ENCODE measurements at regions not wholly inside any gene's neighbourhood (a gene's known extent, or its start where the extent isn't known, plus 50 kb on each side); places are given as distances from the start of the nearest gene placed in this dataset.
"Not testable (repeated sequence)": the region's sequence is repeated elsewhere in the genome, so short reads cannot be mapped to it uniquely, and the experiment has no call there.

DNA sequence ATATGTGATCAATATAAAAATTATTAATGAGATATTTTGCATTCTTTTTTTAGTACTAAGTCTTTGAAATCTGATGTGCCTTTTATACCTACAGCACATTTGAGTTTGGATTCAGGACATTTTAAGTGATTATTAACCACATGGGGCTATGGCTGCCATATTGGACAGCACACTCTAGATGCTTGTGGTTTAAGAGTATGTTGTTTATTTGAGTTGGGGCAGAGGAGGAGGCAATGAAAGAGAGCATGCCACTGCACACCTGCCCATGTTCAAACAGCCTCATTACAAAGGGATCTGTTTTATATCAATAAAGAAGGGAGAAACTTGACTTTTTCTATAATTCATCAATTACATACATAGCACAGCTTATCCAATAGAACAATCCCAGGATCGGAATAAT is 99.4 kb upstream of the EDEM3 start:
- Mint-ChIP-seq H3K4me1 (peaks cover 4% of the 10 kb centered on the region), H3K36me3 (ENCODE audit: low read depth) (no peaks in the 10 kb centered on the region), H3K27ac (no peak overlapping the region), H3K4me3 (no peak overlapping the region), H3K27me3 (peaks cover 3% of the 10 kb centered on the region), H3K9me3 (no peaks in the 10 kb centered on the region)
- ATAC-seq = no peak
- no peak for DNase-seq

- no peak overlapping the region for H3K4me3 Mint-ChIP-seq
- no peaks in the 10 kb centered on the region for H3K36me3 Mint-ChIP-seq (ENCODE audit: low read depth)
- ATAC-seq = no peak
- H3K27me3 Mint-ChIP-seq = peaks cover 3% of the 10 kb centered on the region
- DNase-seq = no peak
- H3K27ac Mint-ChIP-seq = no peak overlapping the region
- peaks cover 4% of the 10 kb centered on the region for H3K4me1 Mint-ChIP-seq
- no peaks in the 10 kb centered on the region for H3K9me3 Mint-ChIP-seq
These were observed 97.4 kb upstream of the EDEM3 start for GRCh38 chr1:184851822-184852746.

DNA sequence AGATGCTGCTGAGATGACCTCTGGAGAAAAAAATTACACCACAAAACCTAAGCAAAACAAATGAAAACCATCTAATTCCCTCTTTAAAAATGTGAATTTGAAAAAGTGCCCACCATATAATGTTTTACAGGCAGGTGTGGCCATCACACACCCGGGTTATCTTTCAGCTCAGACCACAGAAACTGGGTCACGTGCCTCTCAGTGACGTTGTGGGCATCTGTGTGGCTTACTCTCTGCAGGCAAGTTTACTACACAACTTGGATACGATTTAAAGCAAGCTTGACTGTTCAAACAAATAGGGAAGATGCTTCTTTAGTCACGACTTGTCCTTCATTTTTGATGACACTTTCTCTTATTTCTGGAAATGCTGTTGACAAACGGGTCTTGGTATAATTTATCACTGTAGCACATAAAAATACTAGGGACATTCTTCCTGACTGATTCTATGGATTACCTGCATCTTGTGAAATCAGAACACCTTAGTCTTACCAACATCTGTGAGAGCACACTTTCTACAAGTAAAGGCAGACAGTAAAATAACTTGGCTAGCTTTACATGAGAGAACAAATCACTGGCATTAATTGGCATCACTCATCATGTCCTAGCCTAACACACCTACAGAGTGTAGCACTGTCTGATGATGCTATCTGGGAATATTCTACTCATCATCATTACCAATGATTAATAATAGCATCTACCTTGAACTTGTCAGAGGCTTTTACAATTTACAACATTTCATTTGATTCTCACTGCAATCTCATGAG is 89.3 kb upstream of the EDEM3 start:
- Mint-ChIP-seq H3K4me1 (peaks cover 33% of the 10 kb centered on the region), H3K9me3 (no peaks in the 10 kb centered on the region), H3K36me3 (ENCODE audit: low read depth) (peaks cover 2% of the 10 kb centered on the region), H3K4me3 (no peak overlapping the region), H3K27me3 (no peaks in the 10 kb centered on the region), H3K27ac (peak overlapping the region; percentile 32)
- DNase-seq (peak; percentile 63), ATAC-seq (peak; percentile 97)

- Mint-ChIP-seq H3K27me3 (no peaks in the 10 kb centered on the region), H3K27ac (no peak overlapping the region), H3K36me3 (ENCODE audit: low read depth) (peaks cover 3% of the 10 kb centered on the region), H3K4me1 (peaks cover 35% of the 10 kb centered on the region), H3K9me3 (no peaks in the 10 kb centered on the region), H3K4me3 (no peak overlapping the region)
- no peak for DNase-seq
- ATAC-seq = no peak
These were observed 85.9 kb upstream of the EDEM3 start for GRCh38 chr1:184840596-184840995.

DNA sequence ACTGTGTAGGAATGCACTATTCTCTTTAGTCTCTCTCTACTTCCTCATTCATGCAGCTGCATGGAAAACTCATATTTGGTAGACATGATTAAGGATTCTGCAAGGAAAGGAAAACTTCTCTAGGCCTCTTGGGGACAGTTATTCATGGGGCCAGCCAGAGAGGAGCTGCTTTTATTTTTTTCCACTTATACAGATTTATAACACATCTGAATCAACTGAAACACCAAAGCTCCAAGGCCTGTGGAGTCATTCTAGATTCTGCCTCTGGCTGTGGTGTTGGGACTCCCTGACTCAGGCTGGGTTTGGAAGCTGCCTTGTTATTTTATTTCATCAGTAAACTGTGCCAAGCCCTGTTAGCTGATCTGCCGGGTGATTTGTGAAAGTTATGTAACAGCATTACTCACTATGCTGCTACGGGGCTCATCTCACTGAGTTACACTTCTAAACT is 83.9 kb upstream of the EDEM3 start:
- H3K9me3 Mint-ChIP-seq = no peaks in the 10 kb centered on the region
- ATAC-seq = no peak

DNA sequence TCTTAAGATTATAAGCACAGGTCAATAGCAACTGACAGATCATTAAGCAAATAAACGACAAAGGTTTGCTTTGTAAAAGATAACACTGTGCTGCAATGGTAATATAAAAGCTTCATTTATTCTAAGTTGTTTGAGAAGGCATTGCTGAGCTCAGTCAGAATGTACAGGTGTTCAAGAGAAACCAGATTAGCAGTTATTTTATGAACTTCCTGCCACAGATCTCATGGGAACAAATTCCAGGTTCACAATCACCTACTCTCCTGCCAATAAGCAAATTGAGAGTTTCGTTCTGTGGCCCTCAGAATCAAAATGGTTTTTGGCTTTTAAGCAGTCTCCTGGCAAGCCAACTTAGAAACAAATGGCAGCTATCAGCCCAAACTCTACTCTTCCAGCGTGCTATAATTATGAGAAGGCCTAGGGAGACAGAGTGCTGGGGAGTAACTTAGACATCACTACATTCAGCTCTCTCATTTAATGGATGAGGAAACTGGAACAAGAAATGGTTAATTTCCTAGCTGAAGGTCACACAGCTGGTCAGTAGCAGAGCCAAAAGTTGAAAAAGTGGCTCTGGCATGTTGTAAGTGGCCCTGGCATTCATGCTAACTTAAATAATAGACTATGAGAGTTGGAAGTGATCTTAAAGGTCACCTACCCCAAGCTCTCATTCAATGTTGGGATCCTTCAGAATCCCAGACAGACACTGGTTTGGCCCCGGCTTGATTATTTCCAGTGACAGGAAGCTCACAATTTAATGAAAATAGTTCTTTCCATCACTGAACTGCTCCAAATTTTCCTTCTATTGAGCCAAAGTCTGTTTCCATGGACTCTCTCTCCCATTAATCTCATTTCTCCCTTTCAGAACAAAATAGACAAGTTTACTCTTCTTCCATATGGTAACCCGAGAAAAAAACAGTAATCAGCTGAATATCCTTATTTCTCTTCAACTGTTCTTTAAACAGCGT is 82.6 kb upstream of the EDEM3 start:
- Mint-ChIP-seq H3K36me3 (ENCODE audit: low read depth) (peaks cover 8% of the 10 kb centered on the region), H3K9me3 (no peaks in the 10 kb centered on the region), H3K4me1 (peaks cover 14% of the 10 kb centered on the region)

More for the DNA sequence above, 83.9 kb upstream of the EDEM3 start:
- H3K36me3 Mint-ChIP-seq (ENCODE audit: low read depth) = peaks cover 8% of the 10 kb centered on the region
- no peak overlapping the region for H3K27ac Mint-ChIP-seq
- peaks cover 23% of the 10 kb centered on the region for H3K4me1 Mint-ChIP-seq
- DNase-seq = no peak
- H3K4me3 Mint-ChIP-seq = no peak overlapping the region
- H3K27me3 Mint-ChIP-seq = no peaks in the 10 kb centered on the region

DNA sequence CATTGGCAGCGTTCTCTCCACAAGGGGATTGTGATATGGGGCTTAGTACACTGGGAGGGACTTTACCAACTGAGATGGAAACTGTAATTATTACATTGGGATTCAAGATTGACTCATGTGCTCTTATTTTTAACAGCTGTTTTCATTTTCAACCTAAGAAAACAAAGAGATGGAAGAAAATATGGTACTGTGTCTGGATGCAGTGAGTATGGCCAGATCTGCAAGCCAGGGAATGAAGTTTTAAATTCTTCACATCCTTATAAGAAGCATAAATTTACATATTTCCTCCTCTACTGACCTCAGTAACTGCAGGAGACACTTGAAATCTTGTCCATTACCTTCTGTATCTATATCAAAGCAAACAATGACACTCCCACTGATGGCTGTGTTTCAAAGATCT is 81.5 kb upstream of the EDEM3 start:
- H3K9me3 Mint-ChIP-seq = no peaks in the 10 kb centered on the region
- ATAC-seq = no peak

More for the DNA sequence above, 82.6 kb upstream of the EDEM3 start:
- Mint-ChIP-seq H3K27ac (no peak overlapping the region), H3K4me3 (no peak overlapping the region), H3K27me3 (no peaks in the 10 kb centered on the region)
- DNase-seq (no peak), ATAC-seq (no peak)

DNA sequence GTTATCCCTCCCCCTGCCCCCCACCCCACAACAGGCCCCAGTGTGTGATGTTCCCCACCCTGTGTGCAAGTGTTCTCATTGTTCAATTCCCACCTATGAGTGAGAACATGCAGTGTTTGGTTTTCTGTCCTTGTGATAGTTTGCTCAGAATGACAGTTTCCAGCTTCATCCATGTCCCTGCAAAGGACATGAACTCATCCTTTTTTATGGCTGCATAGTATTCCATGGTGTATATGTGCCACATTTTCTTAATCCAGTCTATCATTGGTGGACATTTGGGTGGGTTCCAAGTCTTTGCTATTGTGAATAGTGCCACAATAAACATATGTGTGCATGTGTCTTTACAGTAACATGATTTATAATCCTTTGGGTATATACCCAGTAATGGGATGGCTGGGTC is 79.3 kb upstream of the EDEM3 start:
- peaks cover 14% of the 10 kb centered on the region for H3K36me3 Mint-ChIP-seq (ENCODE audit: low read depth)
- not testable (repeated sequence) for ATAC-seq, H3K27ac Mint-ChIP-seq

More for the DNA sequence above, 81.5 kb upstream of the EDEM3 start:
- Mint-ChIP-seq H3K36me3 (ENCODE audit: low read depth) (peaks cover 8% of the 10 kb centered on the region), H3K27me3 (no peaks in the 10 kb centered on the region), H3K27ac (no peak overlapping the region), H3K4me3 (no peak overlapping the region), H3K4me1 (peaks cover 11% of the 10 kb centered on the region)
- DNase-seq = no peak

GRCh38 chr1:184832517-184832916 is 77.9 kb upstream of the EDEM3 start:
- Mint-ChIP-seq H3K27me3 (no peaks in the 10 kb centered on the region), H3K4me1 (peaks cover 8% of the 10 kb centered on the region), H3K27ac (no peak overlapping the region)

More for the DNA sequence above, 79.3 kb upstream of the EDEM3 start:
- H3K4me3 Mint-ChIP-seq, H3K9me3 Mint-ChIP-seq, DNase-seq, H3K27me3 Mint-ChIP-seq, H3K4me1 Mint-ChIP-seq: not testable (repeated sequence)

GRCh38 chr1:184829496-184829895 is 74.8 kb upstream of the EDEM3 start:
- peaks cover 12% of the 10 kb centered on the region for H3K36me3 Mint-ChIP-seq (ENCODE audit: low read depth)
- ATAC-seq, H3K27ac Mint-ChIP-seq, H3K4me3 Mint-ChIP-seq, DNase-seq, H3K27me3 Mint-ChIP-seq, H3K9me3 Mint-ChIP-seq: not testable (repeated sequence)
- peaks cover 35% of the 10 kb centered on the region for H3K4me1 Mint-ChIP-seq

More at GRCh38 chr1:184832517-184832916, 77.9 kb upstream of the EDEM3 start:
- no peak overlapping the region for H3K4me3 Mint-ChIP-seq
- DNase-seq = no peak
- no peaks in the 10 kb centered on the region for H3K9me3 Mint-ChIP-seq
- ATAC-seq = no peak
- peaks cover 16% of the 10 kb centered on the region for H3K36me3 Mint-ChIP-seq (ENCODE audit: low read depth)

DNA sequence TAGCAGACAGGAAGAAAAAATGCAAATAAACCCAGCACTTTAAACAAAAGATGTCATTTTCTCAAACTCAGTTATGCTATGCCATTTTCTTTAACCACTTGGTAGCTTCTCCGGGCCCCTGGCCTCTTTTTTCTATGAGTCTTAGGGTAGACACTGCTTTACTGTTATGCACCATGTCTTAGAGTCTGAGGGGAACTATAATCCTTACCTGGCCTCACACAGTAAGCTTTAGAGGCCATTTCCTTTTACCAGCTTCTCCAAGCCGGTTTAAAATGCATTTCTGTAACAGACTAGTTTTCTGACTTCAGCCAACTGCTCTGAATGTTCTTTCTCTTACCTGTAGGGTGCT is 73.7 kb upstream of the EDEM3 start:
- Mint-ChIP-seq H3K36me3 (ENCODE audit: low read depth) (peaks cover 10% of the 10 kb centered on the region), H3K27ac (no peak overlapping the region), H3K9me3 (no peaks in the 10 kb centered on the region), H3K27me3 (no peaks in the 10 kb centered on the region), H3K4me3 (no peak overlapping the region), H3K4me1 (peaks cover 38% of the 10 kb centered on the region)
- no peak for ATAC-seq
- DNase-seq = no peak

DNA sequence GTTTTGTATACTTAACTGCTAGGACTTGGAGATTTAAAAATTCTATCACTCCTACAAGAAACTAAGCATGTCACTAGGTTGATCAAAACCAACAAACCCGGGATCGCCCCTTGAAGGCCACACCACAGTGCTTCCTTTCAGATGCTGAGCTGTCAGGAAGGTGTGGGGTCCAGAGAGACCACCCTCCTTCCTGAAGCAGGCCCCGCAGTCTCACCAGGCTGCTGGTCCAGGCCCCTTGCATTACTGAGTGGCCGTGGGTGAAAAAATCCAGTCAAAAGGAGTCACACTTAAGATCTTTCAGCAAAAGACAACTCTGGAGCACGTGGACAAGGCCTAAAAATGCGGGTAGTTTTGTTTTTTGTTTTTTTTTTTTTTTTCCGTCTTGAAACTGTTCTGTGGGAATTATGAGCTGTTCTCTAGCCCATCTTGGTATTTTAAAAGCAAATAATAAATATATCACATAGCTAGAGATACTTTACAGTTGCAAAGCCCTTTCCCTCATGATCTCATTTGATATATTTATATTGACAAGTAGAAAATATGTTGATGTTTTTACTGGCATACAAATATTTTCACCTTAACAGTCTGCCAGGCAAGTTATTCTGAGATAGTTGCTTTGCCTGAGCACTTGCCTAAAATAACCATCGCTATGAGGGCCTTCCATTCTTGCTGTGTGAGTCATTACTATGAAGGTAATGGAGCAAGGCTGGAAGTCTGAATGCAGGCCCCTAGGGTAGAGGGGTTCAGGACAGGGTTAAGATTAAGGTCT is 73.1 kb upstream of the EDEM3 start:
- Mint-ChIP-seq H3K9me3 (no peaks in the 10 kb centered on the region), H3K27ac (peak overlapping the region; percentile 10), H3K27me3 (no peaks in the 10 kb centered on the region), H3K4me3 (no peak overlapping the region), H3K4me1 (peaks cover 38% of the 10 kb centered on the region), H3K36me3 (ENCODE audit: low read depth) (peaks cover 10% of the 10 kb centered on the region)
- DNase-seq (no peak), ATAC-seq (no peak)

- peak overlapping the region; percentile 33 for H3K4me3 Mint-ChIP-seq
- DNase-seq (no peak), ATAC-seq (peak; percentile 80)
- no peaks in the 10 kb centered on the region for H3K9me3 Mint-ChIP-seq
- H3K27me3 Mint-ChIP-seq = no peaks in the 10 kb centered on the region
- H3K27ac Mint-ChIP-seq = peak overlapping the region; percentile 86
- H3K36me3 Mint-ChIP-seq (ENCODE audit: low read depth) = peaks cover 10% of the 10 kb centered on the region
- peaks cover 38% of the 10 kb centered on the region for H3K4me1 Mint-ChIP-seq
These were observed 71.3 kb upstream of the EDEM3 start for GRCh38 chr1:184826001-184826400.

All from activated naive CD8-positive, alpha-beta T cell treated with anti-CD3 and anti-CD28 coated beads, Interleukin-2, amount 50 U/mL, for 24 hours (primary cell).